Activated CD8-positive, alpha-beta memory T cell treated with anti-CD3 and anti-CD28 coated beads, Interleukin-2, amount 10 ng/mL, durations not matched to agents 7 days and 5 days (primary cell): ENCODE measurements at regions not wholly inside any gene's neighbourhood (a gene's known extent, or its start where the extent isn't known, plus 50 kb on each side); places are given as distances from the start of the nearest gene placed in this dataset.
"Not testable (repeated sequence)": the region's sequence is repeated elsewhere in the genome, so short reads cannot be mapped to it uniquely, and the experiment has no call there.

Experiments
- ATAC-seq: fragments of 150-1000 bp; cut with Tn5 transposase; one replicate; pipeline ENCODE4 v1.10.0; 2021; ENCODE audit warnings: moderate library complexity
- CTCF ChIA-PET: fragments of 350-600 bp; sonication (Branson Sonifier 250); formaldehyde crosslinking; loops from one replicate; lab custom pipeline; 2021; ENCODE audit warnings: antibody characterized with exemption; lab: Charles Lee
- DNase-seq: peaks from one replicate; pipeline ENCODE4 v3.0.0-alpha.2; 2020
- H3K27ac Mint-ChIP-seq: one replicate; pipeline ENCODE4 v1.8.0; 2021; ENCODE audit warnings: mild to moderate bottlenecking, mixed read lengths
- H3K27me3 Mint-ChIP-seq: one replicate; pipeline ENCODE4 v1.8.0; 2021; ENCODE audit warnings: mixed read lengths
- H3K36me3 Mint-ChIP-seq: one replicate; pipeline ENCODE4 v1.8.0; 2021; ENCODE audit warnings: mild to moderate bottlenecking, mixed read lengths
- H3K4me1 Mint-ChIP-seq: one replicate; pipeline ENCODE4 v1.8.0; 2021; ENCODE audit warnings: mixed read lengths
- H3K4me3 Mint-ChIP-seq: one replicate; pipeline ENCODE4 v1.8.0; 2021; ENCODE audit warnings: mild to moderate bottlenecking, moderate library complexity, mixed read lengths
- H3K9me3 Mint-ChIP-seq: one replicate; pipeline ENCODE4 v1.8.0; 2022; ENCODE audit warnings: low read depth, mixed read lengths

GRCh38 chrX:38937400-38937799 lies 136.1 kb downstream of the MID1IP1 start:
- ATAC-seq (no peak), DNase-seq (no peak)
- Mint-ChIP-seq H3K27ac (no peak overlapping the region), H3K36me3 (no peaks in the 10 kb centered on the region), H3K4me1 (no peaks in the 10 kb centered on the region), H3K4me3 (no peak overlapping the region), H3K27me3 (no peaks in the 10 kb centered on the region), H3K9me3 (no peaks in the 10 kb centered on the region)
- CTCF ChIA-PET = interaction anchor here (0.6 kb wide), 1 partner anchor 132 kb away, joined by 3 read pairs; no protein-coding TSS in a partner anchor

- ATAC-seq (no peak), DNase-seq (no peak)
- H3K27me3 Mint-ChIP-seq = no peaks in the 10 kb centered on the region
- no peaks in the 10 kb centered on the region for H3K4me1 Mint-ChIP-seq
- no peaks in the 10 kb centered on the region for H3K36me3 Mint-ChIP-seq
- no peaks in the 10 kb centered on the region for H3K9me3 Mint-ChIP-seq
- H3K27ac Mint-ChIP-seq = no peak overlapping the region
- CTCF ChIA-PET = no interaction called here
- H3K4me3 Mint-ChIP-seq = no peak overlapping the region
Observed at GRCh38 chrX:38937926-38938325, 136.7 kb downstream of the MID1IP1 start.

GRCh38 chrX:38939067-38939466 lies 137.8 kb downstream of the MID1IP1 start:
- no peak for ATAC-seq
- no peak for DNase-seq
- Mint-ChIP-seq H3K4me3 (no peak overlapping the region), H3K27ac (no peak overlapping the region), H3K9me3 (no peaks in the 10 kb centered on the region), H3K27me3 (no peaks in the 10 kb centered on the region), H3K4me1 (no peaks in the 10 kb centered on the region), H3K36me3 (no peaks in the 10 kb centered on the region)
- CTCF ChIA-PET = no interaction called here

GRCh38 chrX:38940547-38940946 lies 139.3 kb downstream of the MID1IP1 start:
- Mint-ChIP-seq H3K4me3 (no peak overlapping the region), H3K9me3 (no peaks in the 10 kb centered on the region), H3K36me3 (no peaks in the 10 kb centered on the region), H3K27ac (no peak overlapping the region), H3K4me1 (no peaks in the 10 kb centered on the region), H3K27me3 (no peaks in the 10 kb centered on the region)
- DNase-seq (no peak), ATAC-seq (no peak)
- CTCF ChIA-PET = no interaction called here

GRCh38 chrX:38941675-38942074 lies 140.4 kb downstream of the MID1IP1 start:
- no peaks in the 10 kb centered on the region for H3K27me3 Mint-ChIP-seq
- ATAC-seq (no peak), DNase-seq (no peak)
- no peak overlapping the region for H3K27ac Mint-ChIP-seq
- H3K4me1 Mint-ChIP-seq = no peaks in the 10 kb centered on the region
- H3K36me3 Mint-ChIP-seq = no peaks in the 10 kb centered on the region
- CTCF ChIA-PET = no interaction called here
- H3K4me3 Mint-ChIP-seq = no peak overlapping the region
- no peaks in the 10 kb centered on the region for H3K9me3 Mint-ChIP-seq

- no peak for DNase-seq
- H3K36me3 Mint-ChIP-seq = no peaks in the 10 kb centered on the region
- H3K4me3 Mint-ChIP-seq = no peak overlapping the region
- ATAC-seq = no peak
- CTCF ChIA-PET = interaction anchor here (0.6 kb wide), 1 partner anchor 1062 kb away, joined by 3 read pairs; no protein-coding TSS in a partner anchor
- no peaks in the 10 kb centered on the region for H3K4me1 Mint-ChIP-seq
- no peak overlapping the region for H3K27ac Mint-ChIP-seq
- H3K9me3 Mint-ChIP-seq = no peaks in the 10 kb centered on the region
- no peaks in the 10 kb centered on the region for H3K27me3 Mint-ChIP-seq
Observed at GRCh38 chrX:38943120-38943519, 141.9 kb downstream of the MID1IP1 start.

- no peaks in the 10 kb centered on the region for H3K9me3 Mint-ChIP-seq
- no peaks in the 10 kb centered on the region for H3K4me1 Mint-ChIP-seq
- DNase-seq (no peak), ATAC-seq (no peak)
- H3K4me3 Mint-ChIP-seq = no peak overlapping the region
- CTCF ChIA-PET = no interaction called here
- H3K27ac Mint-ChIP-seq = no peak overlapping the region
- no peaks in the 10 kb centered on the region for H3K36me3 Mint-ChIP-seq
- H3K27me3 Mint-ChIP-seq = no peaks in the 10 kb centered on the region
Observed at GRCh38 chrX:38948046-38948445, 146.8 kb downstream of the MID1IP1 start.

GRCh38 chrX:38954520-38954919 lies 153.3 kb downstream of the MID1IP1 start:
- ATAC-seq (no peak), DNase-seq (no peak)
- Mint-ChIP-seq H3K27ac (no peak overlapping the region), H3K27me3 (no peaks in the 10 kb centered on the region), H3K9me3 (no peaks in the 10 kb centered on the region), H3K4me3 (no peak overlapping the region), H3K36me3 (no peaks in the 10 kb centered on the region), H3K4me1 (peaks cover 2% of the 10 kb centered on the region)
- CTCF ChIA-PET = no interaction called here

GRCh38 chrX:38959736-38960135 lies 158.5 kb downstream of the MID1IP1 start:
- Mint-ChIP-seq H3K9me3 (no peaks in the 10 kb centered on the region), H3K27ac (no peak overlapping the region), H3K4me1 (no peaks in the 10 kb centered on the region), H3K4me3 (no peak overlapping the region), H3K27me3 (no peaks in the 10 kb centered on the region), H3K36me3 (no peaks in the 10 kb centered on the region)
- no peak for ATAC-seq
- CTCF ChIA-PET = no interaction called here
- DNase-seq = no peak

- DNase-seq = no peak
- no peaks in the 10 kb centered on the region for H3K4me1 Mint-ChIP-seq
- no peak overlapping the region for H3K4me3 Mint-ChIP-seq
- no peak for ATAC-seq
- no peaks in the 10 kb centered on the region for H3K27me3 Mint-ChIP-seq
- H3K36me3 Mint-ChIP-seq = no peaks in the 10 kb centered on the region
- no peaks in the 10 kb centered on the region for H3K9me3 Mint-ChIP-seq
- H3K27ac Mint-ChIP-seq = no peak overlapping the region
- CTCF ChIA-PET = no interaction called here
Observed at GRCh38 chrX:38960137-38960536, 158.9 kb downstream of the MID1IP1 start.

GRCh38 chrX:38961936-38962335 lies 160.7 kb downstream of the MID1IP1 start:
- no peaks in the 10 kb centered on the region for H3K4me1 Mint-ChIP-seq
- no peak for ATAC-seq
- H3K27me3 Mint-ChIP-seq = no peaks in the 10 kb centered on the region
- DNase-seq = no peak
- H3K9me3 Mint-ChIP-seq = no peaks in the 10 kb centered on the region
- no peak overlapping the region for H3K27ac Mint-ChIP-seq
- CTCF ChIA-PET = no interaction called here
- no peaks in the 10 kb centered on the region for H3K36me3 Mint-ChIP-seq
- no peak overlapping the region for H3K4me3 Mint-ChIP-seq

GRCh38 chrX:38963244-38963643 lies 162.0 kb downstream of the MID1IP1 start:
- H3K27me3 Mint-ChIP-seq, H3K4me3 Mint-ChIP-seq, H3K27ac Mint-ChIP-seq, ATAC-seq, H3K4me1 Mint-ChIP-seq, H3K9me3 Mint-ChIP-seq, H3K36me3 Mint-ChIP-seq, CTCF ChIA-PET, DNase-seq: not testable (repeated sequence)

- H3K36me3 Mint-ChIP-seq = no peaks in the 10 kb centered on the region
- CTCF ChIA-PET = no interaction called here
- H3K27me3 Mint-ChIP-seq = no peaks in the 10 kb centered on the region
- no peak for DNase-seq
- H3K4me3 Mint-ChIP-seq = no peak overlapping the region
- no peak overlapping the region for H3K27ac Mint-ChIP-seq
- H3K9me3 Mint-ChIP-seq = no peaks in the 10 kb centered on the region
- H3K4me1 Mint-ChIP-seq = peaks cover 2% of the 10 kb centered on the region
- no peak for ATAC-seq
Observed at GRCh38 chrX:38965888-38966287, 164.6 kb downstream of the MID1IP1 start.

- Mint-ChIP-seq H3K4me1 (peaks cover 3% of the 10 kb centered on the region), H3K36me3 (no peaks in the 10 kb centered on the region), H3K27me3 (no peaks in the 10 kb centered on the region), H3K27ac (no peak overlapping the region), H3K4me3 (no peak overlapping the region), H3K9me3 (no peaks in the 10 kb centered on the region)
- no peak for ATAC-seq
- DNase-seq = no peak
- CTCF ChIA-PET = no interaction called here
Observed at GRCh38 chrX:38968344-38969216, 167.3 kb downstream of the MID1IP1 start.
